ENCODE measurements at regions not wholly inside any gene's neighbourhood (a gene's known extent, or its start where the extent isn't known, plus 50 kb on each side); places are given as distances from the start of the nearest gene placed in this dataset.

DNA sequence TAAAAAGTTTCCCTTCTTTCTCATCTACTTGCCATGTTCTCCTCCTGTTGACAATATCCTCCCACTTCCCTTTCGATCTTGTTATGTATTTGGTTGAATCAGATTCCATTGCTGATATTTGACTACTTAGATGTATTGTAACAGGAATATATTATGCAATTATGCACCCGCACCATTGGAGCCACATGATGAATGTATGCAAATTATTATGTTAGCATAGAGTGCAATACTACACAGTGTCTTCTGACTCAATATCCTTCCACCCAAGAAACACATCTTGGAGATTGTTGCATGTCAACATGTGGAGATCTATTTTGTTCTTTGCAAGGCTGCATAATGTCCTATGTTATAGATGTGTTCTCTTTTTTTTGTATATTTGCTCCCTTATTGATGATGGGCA is 219.2 kb upstream of the RBFOX1 start:
- Histone ChIP-seq H3K9me2 (ENCODE audit: insufficient read depth) (no peaks in the 10 kb centered on the region), H3K4me3 (no peak overlapping the region), H3F3A (replicated peaks; ENCODE audit: low read depth) (no peaks in the 10 kb centered on the region), H2AFZ (no peak overlapping the region), H4K20me1 (replicated peaks; ENCODE audit: insufficient read depth) (no peaks in the 10 kb centered on the region), H3K4me1 (ENCODE audit: insufficient read depth) (no peaks in the 10 kb centered on the region), H3K79me2 (replicated peaks; ENCODE audit: insufficient read depth) (no peaks in the 10 kb centered on the region), H3K27ac (ENCODE audit: low read depth) (no peak overlapping the region), H3K4me2 (no peak overlapping the region), H3K27me3 (ENCODE audit: insufficient read depth) (no peaks in the 10 kb centered on the region), H3K36me3 (ENCODE audit: insufficient read depth) (0 out of 2 replicates have a peak, but pooled peaks cover under 1% of the 10 kb centered on the region)
- Mint-ChIP-seq H3K36me3 (ENCODE audit: low read depth) (peaks cover 3% of the 10 kb centered on the region; the same call in 1 of the 3 replicates), H3K27me3 (ENCODE audit: insufficient read depth, low read depth, poor library complexity) (peaks cover 2% of the 10 kb centered on the region), H3K9me3 (peaks cover 86% of the 10 kb centered on the region), H3K27ac (no peak overlapping the region), H3K4me1 (peaks cover 7% of the 10 kb centered on the region; the same call in 2 of the 3 replicates), H3K4me3 (no peak overlapping the region)
- DNase-seq (ENCODE audit: low spot score) (no peak), ATAC-seq (no peak)
- TF ChIP-seq, protein P1, sequence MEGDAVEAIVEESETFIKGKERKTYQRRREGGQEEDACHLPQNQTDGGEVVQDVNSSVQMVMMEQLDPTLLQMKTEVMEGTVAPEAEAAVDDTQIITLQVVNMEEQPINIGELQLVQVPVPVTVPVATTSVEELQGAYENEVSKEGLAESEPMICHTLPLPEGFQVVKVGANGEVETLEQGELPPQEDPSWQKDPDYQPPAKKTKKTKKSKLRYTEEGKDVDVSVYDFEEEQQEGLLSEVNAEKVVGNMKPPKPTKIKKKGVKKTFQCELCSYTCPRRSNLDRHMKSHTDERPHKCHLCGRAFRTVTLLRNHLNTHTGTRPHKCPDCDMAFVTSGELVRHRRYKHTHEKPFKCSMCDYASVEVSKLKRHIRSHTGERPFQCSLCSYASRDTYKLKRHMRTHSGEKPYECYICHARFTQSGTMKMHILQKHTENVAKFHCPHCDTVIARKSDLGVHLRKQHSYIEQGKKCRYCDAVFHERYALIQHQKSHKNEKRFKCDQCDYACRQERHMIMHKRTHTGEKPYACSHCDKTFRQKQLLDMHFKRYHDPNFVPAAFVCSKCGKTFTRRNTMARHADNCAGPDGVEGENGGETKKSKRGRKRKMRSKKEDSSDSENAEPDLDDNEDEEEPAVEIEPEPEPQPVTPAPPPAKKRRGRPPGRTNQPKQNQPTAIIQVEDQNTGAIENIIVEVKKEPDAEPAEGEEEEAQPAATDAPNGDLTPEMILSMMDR (conservative IDR thresholded peaks at IDR 0.05; ENCODE audit: low read depth in 2 of 2) = no peak
- TF ChIP-seq ZNF462 (CRISPR knock-in tag; IDR thresholded peaks at IDR 0.05) (no peak), CREB1 (CRISPR knock-in tag; IDR thresholded peaks at IDR 0.05; ENCODE audit: low read depth) (no peak), STAT1 (IDR thresholded peaks at IDR 0.05; ENCODE audit: unreplicated experiment) (no peak), NANOG (IDR thresholded peaks at IDR 0.05; ENCODE audit: borderline replicate concordance) (no peak), REST (IDR thresholded peaks at IDR 0.05; ENCODE audit: unreplicated experiment) (no peak), ZNF331 (CRISPR knock-in tag; IDR thresholded peaks at IDR 0.05; ENCODE audit: low read depth) (no peak), EZH2phosphoT487 (IDR thresholded peaks at IDR 0.05; ENCODE audit: unreplicated experiment) (no peak), POLR2AphosphoS5 (IDR thresholded peaks at IDR 0.05; ENCODE audit: low read depth) (no peak), ZNF114 (CRISPR knock-in tag; IDR thresholded peaks at IDR 0.05) (no peak)
